B cell (primary cell): ENCODE measurements at regions not wholly inside any gene's neighbourhood (a gene's known extent, or its start where the extent isn't known, plus 50 kb on each side); places are given as distances from the start of the nearest gene placed in this dataset.

Experiments
- EZH2 ChIP-seq: IDR thresholded peaks from 2 replicates; pipeline ENCODE4 v1.6.1; 2012; ENCODE audit warnings: borderline replicate concordance, low read depth, mild to moderate bottlenecking, moderate library complexity, low read length; ENCODE audit not compliant: insufficient read depth, poor library complexity, severe bottlenecking
- TF ChIP-seq, protein P1 (sequence below): fragments of 200-600 bp; IDR thresholded peaks from one replicate; pipeline ENCODE4 v1.8.0; 2022; ENCODE audit warnings: antibody characterized with exemption, mild to moderate bottlenecking

DNA sequence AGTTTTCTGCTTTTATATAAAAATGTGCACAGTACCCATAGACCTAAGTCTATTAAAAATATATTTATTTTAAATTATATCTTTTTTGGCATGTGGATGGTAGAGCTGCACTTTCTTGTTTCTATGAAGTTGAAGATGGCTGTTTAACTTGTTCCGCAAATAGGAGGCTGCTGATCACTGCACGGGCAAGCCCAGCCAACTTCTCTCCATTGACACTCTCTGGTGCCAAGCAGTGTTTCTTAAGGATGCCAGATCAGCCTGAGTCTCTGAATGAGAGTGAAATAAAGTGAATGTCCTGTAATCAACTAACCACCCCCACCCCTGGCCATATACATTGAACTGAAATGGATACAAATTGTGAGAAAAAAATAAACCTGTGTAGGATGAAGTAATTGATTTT is 202.9 kb upstream of the KLHL1 start:
- TF ChIP-seq, protein P1, sequence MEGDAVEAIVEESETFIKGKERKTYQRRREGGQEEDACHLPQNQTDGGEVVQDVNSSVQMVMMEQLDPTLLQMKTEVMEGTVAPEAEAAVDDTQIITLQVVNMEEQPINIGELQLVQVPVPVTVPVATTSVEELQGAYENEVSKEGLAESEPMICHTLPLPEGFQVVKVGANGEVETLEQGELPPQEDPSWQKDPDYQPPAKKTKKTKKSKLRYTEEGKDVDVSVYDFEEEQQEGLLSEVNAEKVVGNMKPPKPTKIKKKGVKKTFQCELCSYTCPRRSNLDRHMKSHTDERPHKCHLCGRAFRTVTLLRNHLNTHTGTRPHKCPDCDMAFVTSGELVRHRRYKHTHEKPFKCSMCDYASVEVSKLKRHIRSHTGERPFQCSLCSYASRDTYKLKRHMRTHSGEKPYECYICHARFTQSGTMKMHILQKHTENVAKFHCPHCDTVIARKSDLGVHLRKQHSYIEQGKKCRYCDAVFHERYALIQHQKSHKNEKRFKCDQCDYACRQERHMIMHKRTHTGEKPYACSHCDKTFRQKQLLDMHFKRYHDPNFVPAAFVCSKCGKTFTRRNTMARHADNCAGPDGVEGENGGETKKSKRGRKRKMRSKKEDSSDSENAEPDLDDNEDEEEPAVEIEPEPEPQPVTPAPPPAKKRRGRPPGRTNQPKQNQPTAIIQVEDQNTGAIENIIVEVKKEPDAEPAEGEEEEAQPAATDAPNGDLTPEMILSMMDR = no peak
- TF ChIP-seq EZH2 = no peak
